PC-3 (cell line): ENCODE measurements at regions not wholly inside any gene's neighbourhood (a gene's known extent, or its start where the extent isn't known, plus 50 kb on each side); places are given as distances from the start of the nearest gene placed in this dataset.

Source experiments
- ATAC-seq: fragments of 200-7000 bp; cut with Tn5 transposase; 2 replicates; pipeline ENCODE4 v1.9.1; 2020; ENCODE audit warnings: mild to moderate bottlenecking, moderate library complexity
- BruUV-seq: library from RNA; stranded (reverse); fragments of 400-500 nt; replicated peaks from 2 replicates; lab custom pipeline; 2021; lab: Mats Ljungman, UMichigan
- CTCF ChIA-PET: fragments of 300-600 bp; sonication (Branson Sonifier 250); formaldehyde crosslinking; loops from one replicate; lab custom pipeline; 2022; ENCODE audit warnings: antibody characterized with exemption; lab: Charles Lee
- POLR2A ChIA-PET: fragments of 300-600 bp; sonication (Branson Sonifier 250); formaldehyde crosslinking; loops from one replicate; lab custom pipeline; 2022; ENCODE audit warnings: antibody characterized with exemption; ENCODE audit not compliant: unreplicated experiment; lab: Charles Lee
- DNase-seq: peaks from one replicate; pipeline ENCODE4 v3.0.0-alpha.2; 2015
- H2AFZ ChIP-seq: fragments of 300-600 bp; sonication (generic); 2 replicates; pipeline ENCODE4 v1.6.0; 2016; ENCODE audit warnings: antibody characterized with exemption, low read length
- H3F3A ChIP-seq: fragments of 300-600 bp; sonication (generic); one replicate; pipeline ENCODE4 v1.6.0; 2017; ENCODE audit warnings: antibody characterized with exemption, low read length, control low read depth, mild to moderate bottlenecking; ENCODE audit not compliant: unreplicated experiment
- H3K27ac ChIP-seq: fragments of 300-600 bp; sonication (generic); 2 replicates; pipeline ENCODE4 v1.5.1; 2016; ENCODE audit warnings: mild to moderate bottlenecking, low read length
- H3K27me3 ChIP-seq: fragments of 300-600 bp; sonication (generic); 2 replicates; pipeline ENCODE4 v1.6.1; 2016; ENCODE audit warnings: low read length, mixed read lengths
- H3K36me3 ChIP-seq: fragments of 300-600 bp; sonication (generic); 2 replicates; pipeline ENCODE4 v1.6.1; 2016; ENCODE audit warnings: low read depth, mixed run types, low read length, mixed read lengths
- H3K4me1 ChIP-seq: fragments of 300-600 bp; sonication (generic); 2 replicates; pipeline ENCODE4 v1.5.1; 2016; ENCODE audit warnings: low read length; ENCODE audit not compliant: insufficient read depth
- H3K4me2 ChIP-seq: fragments of 300-600 bp; sonication (generic); 2 replicates; pipeline ENCODE4 v1.6.0; 2016; ENCODE audit warnings: low read length
- H3K4me3 ChIP-seq: fragments of 300-600 bp; sonication (generic); 2 replicates; pipeline ENCODE4 v1.5.1; 2016; ENCODE audit warnings: mild to moderate bottlenecking, low read length, mixed read lengths
- H3K79me2 ChIP-seq: fragments of 300-600 bp; sonication (generic); 2 replicates; pipeline ENCODE4 v1.6.1; 2017; ENCODE audit warnings: low read length, mixed read lengths
- H3K9ac ChIP-seq: fragments of 300-600 bp; sonication (generic); 2 replicates; pipeline ENCODE4 v1.6.0; 2016; ENCODE audit warnings: mild to moderate bottlenecking, low read length
- H3K9me2 ChIP-seq: fragments of 300-600 bp; sonication (generic); replicated peaks from 2 replicates; pipeline ENCODE4 v1.6.1; 2016; ENCODE audit warnings: mixed run types, low read length, mixed read lengths
- H3K9me3 ChIP-seq: fragments of 300-600 bp; sonication (generic); 2 replicates; pipeline ENCODE4 v1.6.1; 2016; ENCODE audit warnings: low read length, mixed read lengths
- H4K20me1 ChIP-seq: fragments of 300-600 bp; sonication (generic); 2 replicates; pipeline ENCODE4 v1.6.1; 2016; ENCODE audit warnings: low read length, mixed read lengths
- CTCF ChIP-seq: fragments of 300-600 bp; sonication (generic); conservative IDR thresholded peaks from 2 replicates; pipeline ENCODE4 v1.5.1; 2017; ENCODE audit warnings: antibody characterized with exemption, low read depth, mild to moderate bottlenecking, low read length
- EZH2 ChIP-seq: fragments of 300-600 bp; sonication (generic); IDR thresholded peaks from one replicate; pipeline ENCODE4 v1.6.1; 2017; ENCODE audit warnings: antibody characterized with exemption, mild to moderate bottlenecking, low read length; ENCODE audit not compliant: unreplicated experiment
- EZH2phosphoT487 ChIP-seq: fragments of 300-600 bp; sonication (generic); IDR thresholded peaks from 2 replicates; pipeline ENCODE4 v1.6.1; 2018; ENCODE audit warnings: mild to moderate bottlenecking, antibody characterized with exemption, low read length, borderline replicate concordance
- intact Hi-C: fragments of 100-400 bp; cut with micrococcal nuclease; formaldehyde crosslinking; loops from 2 replicates; pipeline ENCODE4 v1.9.0; 2023

GRCh38 chr22:22787786-22788459 lies 99.7 kb upstream of the IGLL5 start:
- ChIA-PET CTCF (interaction anchor here (0.7 to 1.2 kb wide), 3 partner anchors 68 to 96 kb away, joined by 3 to 9 read pairs (median 5); no protein-coding TSS in a partner anchor), POLR2A (no interaction called here)
- peak; percentile 80 for TF ChIP-seq CTCF
- no peak for TF ChIP-seq EZH2phosphoT487
- no peak overlapping the region for H3K9ac ChIP-seq
- ATAC-seq (peak; percentile 49), DNase-seq (peak; percentile 60)
- no peaks in the 10 kb centered on the region for H3K79me2 ChIP-seq
- H3K9me2 ChIP-seq, result no peaks in the 10 kb centered on the region
- no peak overlapping the region for H2AFZ ChIP-seq
- H3K4me2 ChIP-seq, result no peak overlapping the region
- H4K20me1 ChIP-seq, result no peaks in the 10 kb centered on the region
- H3K27me3 ChIP-seq, result peaks cover 30% of the 10 kb centered on the region
- H3K36me3 ChIP-seq, result no peaks in the 10 kb centered on the region
- H3K4me1 ChIP-seq, result no peaks in the 10 kb centered on the region
- H3F3A ChIP-seq, result no peaks in the 10 kb centered on the region
- no peak overlapping the region for H3K4me3 ChIP-seq
- intact Hi-C loops, result loop anchor here (5.0 kb wide), 2 partner anchors 89 to 169 kb away; no protein-coding TSS in a partner anchor
- BruUV-seq, result no TSS peak
- no peak overlapping the region for H3K27ac ChIP-seq
- no peaks in the 10 kb centered on the region for H3K9me3 ChIP-seq

GRCh38 chr22:22788460-22789037 lies 99.1 kb upstream of the IGLL5 start:
- Histone ChIP-seq H3K4me1 (no peaks in the 10 kb centered on the region), H2AFZ (no peak overlapping the region), H3K9me2 (no peaks in the 10 kb centered on the region), H3K9me3 (no peaks in the 10 kb centered on the region), H3K4me3 (no peak overlapping the region), H3K79me2 (no peaks in the 10 kb centered on the region), H3K27ac (no peak overlapping the region), H3K9ac (no peak overlapping the region), H3K36me3 (no peaks in the 10 kb centered on the region), H3F3A (no peaks in the 10 kb centered on the region), H4K20me1 (no peaks in the 10 kb centered on the region), H3K27me3 (peaks cover 27% of the 10 kb centered on the region), H3K4me2 (no peak overlapping the region)
- intact Hi-C loops, result loop anchor here (5.0 kb wide), 2 partner anchors 89 to 169 kb away; no protein-coding TSS in a partner anchor
- CTCF ChIA-PET, result interaction anchor here (0.7 to 1.2 kb wide), 3 partner anchors 67 to 96 kb away, joined by 3 to 9 read pairs (median 5); no protein-coding TSS in a partner anchor
- DNase-seq, result no peak
- ATAC-seq, result no peak
- TF ChIP-seq EZH2phosphoT487, result no peak
- TF ChIP-seq EZH2, result no peak
- TF ChIP-seq CTCF, result peak; percentile 2; the same call in 1 of the 2 replicates
- POLR2A ChIA-PET, result no interaction called here
- BruUV-seq, result no TSS peak
